ENCODE measurements at regions not wholly inside any gene's neighbourhood (a gene's known extent, or its start where the extent isn't known, plus 50 kb on each side); places are given as distances from the start of the nearest gene placed in this dataset.
"Not testable (repeated sequence)": the region's sequence is repeated elsewhere in the genome, so short reads cannot be mapped to it uniquely, and the experiment has no call there.

GRCh38 chr9:39674437-39675210 is 319.2 kb downstream of the SPATA31A1 start:
- DNase-seq = not testable (repeated sequence)

GRCh38 chr9:39675211-39675553 is 319.7 kb downstream of the SPATA31A1 start:
- not testable (repeated sequence) for DNase-seq

DNA sequence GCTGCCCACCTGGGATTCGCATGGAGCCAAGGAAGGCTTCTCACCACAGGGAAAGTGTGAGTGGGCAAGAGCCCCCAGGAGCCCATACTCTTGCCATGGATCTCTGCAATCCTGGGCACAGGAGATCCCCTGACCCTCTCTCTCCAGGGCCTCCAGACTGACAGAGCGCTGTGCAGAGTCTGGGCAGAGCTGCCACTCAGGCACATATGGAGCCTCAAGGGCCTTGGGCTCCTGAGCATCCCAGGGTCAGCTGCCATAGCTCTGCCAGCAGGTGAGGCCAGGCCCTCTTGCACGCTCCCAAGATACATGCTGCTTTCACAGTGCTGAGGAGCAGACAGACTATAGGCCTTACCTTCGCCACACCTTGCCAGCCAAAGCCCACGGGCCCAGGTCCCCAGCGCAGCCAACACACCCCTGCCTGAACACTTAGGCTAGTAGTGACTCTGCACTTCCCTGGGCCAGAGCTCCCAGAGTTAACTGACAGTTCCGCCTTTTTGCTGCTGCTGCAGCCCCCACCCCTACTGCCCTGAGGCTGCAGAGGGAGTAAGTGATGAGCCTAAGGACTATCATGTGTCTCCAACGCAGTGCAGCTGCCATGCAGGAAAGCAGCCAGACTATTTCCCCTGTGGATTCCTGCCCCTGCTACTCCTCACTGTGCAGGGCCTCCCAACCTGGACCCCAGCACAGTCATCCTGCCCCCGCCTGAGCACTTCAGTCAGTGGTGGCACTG is 323.2 kb downstream of the SPATA31A1 start:
- not testable (repeated sequence) for DNase-seq

GRCh38 chr9:39680694-39681401 is 325.4 kb downstream of the SPATA31A1 start:
- DNase-seq = not testable (repeated sequence)

DNA sequence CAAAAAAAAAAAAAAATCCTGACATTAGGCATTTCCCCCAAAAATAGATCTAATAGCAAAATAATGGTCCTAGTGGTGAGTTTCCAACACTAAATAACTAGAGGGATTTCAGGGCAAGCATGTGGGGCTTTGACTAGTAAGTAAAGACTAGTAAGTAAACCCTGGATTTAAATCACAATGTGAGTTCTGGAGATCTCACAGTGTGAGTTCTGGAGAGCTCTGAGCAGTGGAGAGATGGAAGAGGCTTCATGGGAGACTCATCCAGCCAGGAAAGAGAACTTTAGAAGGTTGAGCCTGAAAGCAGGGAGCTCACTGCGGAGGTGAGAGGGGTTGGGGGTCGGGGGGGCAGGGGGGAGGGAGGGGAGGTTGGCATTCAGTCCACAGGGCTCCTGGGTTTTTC is 373.4 kb downstream of the SPATA31A1 start:
- not testable (repeated sequence) for DNase-seq

GRCh38 chr9:39744898-39745297 is 389.4 kb downstream of the SPATA31A1 start:
- DNase-seq = not testable (repeated sequence)

DNA sequence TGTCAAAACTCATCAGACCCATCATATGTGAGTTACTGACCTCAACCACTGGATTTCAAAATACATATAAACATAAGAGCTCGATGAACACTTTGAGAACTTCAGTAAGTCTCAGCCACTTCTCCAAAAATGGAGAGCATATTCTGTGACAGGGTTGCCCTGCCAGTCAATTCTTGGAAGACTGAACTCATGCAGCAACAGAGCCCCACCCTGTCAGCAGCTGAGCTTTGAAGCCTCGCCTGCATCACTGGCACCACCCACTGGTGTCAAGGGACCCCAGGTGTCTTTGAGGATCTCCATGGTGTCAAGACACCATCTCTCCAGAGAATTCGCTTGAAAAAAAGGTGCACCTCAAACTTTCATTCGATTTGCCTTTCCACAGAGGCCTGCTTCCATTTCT is 420.1 kb downstream of the SPATA31A1 start:
- DNase-seq = not testable (repeated sequence)

GRCh38 chr9:39791356-39791755 is 435.9 kb downstream of the SPATA31A1 start:
- not testable (repeated sequence) for DNase-seq

DNA sequence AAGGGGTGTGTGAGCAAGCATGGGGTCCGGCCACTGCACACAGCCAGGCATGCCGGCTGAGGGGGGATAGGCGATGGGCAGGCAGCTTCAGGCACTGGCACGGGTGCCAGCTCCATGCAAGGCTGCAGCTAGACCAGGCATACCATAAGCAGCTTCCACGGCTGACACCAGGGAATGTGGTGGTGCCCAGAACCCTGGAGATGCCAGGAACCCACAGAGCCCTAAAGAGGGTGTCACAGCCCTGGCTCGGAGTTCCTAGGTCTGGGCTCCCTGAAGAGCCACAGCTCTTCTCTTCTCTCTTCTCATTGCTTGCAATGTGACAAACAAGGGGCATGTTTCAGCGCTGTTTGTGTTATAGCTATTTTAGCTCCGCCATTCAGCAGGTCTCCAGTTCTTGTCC is 442.5 kb downstream of the SPATA31A1 start:
- DNase-seq = not testable (repeated sequence)

- DNase-seq = not testable (repeated sequence)
These were observed 443.8 kb downstream of the SPATA31A1 start for GRCh38 chr9:39799252-39799651.

GRCh38 chr9:39802561-39802960 is 447.1 kb downstream of the SPATA31A1 start:
- not testable (repeated sequence) for DNase-seq

- DNase-seq = peak; percentile 32
These were observed 454.1 kb downstream of the SPATA31A1 start for GRCh38 chr9:39809401-39810226.

DNA sequence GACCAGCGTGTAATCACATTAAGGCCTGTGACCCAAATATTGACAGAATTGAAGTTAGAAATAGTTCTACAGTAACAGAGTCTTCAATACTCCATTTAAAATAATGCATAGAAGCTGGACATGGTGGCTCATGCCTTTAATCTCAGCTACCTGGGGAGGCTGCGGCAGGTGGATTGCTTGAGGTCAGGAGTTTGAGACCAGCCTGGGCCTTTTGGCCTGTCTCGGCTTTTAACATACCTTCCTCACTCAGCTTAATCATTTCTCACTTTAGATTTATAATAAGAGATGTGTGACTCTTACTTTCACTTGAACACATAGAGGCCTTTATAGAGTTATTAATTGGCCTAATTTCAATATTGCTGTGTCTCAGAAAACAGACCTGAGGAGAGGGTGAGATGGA is 454.9 kb downstream of the SPATA31A1 start:
- not testable (repeated sequence) for DNase-seq

DNA sequence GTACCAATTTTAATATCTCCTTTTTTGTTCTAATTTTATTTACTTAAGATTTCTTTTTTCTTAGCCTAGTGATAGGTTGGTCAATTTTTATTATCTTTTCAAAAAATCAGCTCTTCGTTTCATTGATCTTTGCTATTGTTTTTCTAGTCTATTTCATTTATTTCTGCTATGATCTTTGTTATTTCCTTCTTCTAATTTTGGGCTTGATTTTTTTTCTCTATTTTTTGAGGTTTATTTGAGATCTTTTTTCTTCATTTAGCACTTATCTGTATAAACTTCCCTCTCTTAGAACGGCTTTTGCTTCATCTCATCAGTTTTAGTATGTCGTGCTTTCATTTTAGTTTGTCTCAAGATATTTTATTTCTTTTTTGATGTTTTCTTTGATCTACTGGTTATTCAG is 456.1 kb downstream of the SPATA31A1 start:
- not testable (repeated sequence) for DNase-seq

- not testable (repeated sequence) for DNase-seq
These were observed 473.0 kb downstream of the SPATA31A1 start for GRCh38 chr9:39828457-39828856.
